ENCODE measurements at regions not wholly inside any gene's neighbourhood (a gene's known extent, or its start where the extent isn't known, plus 50 kb on each side); places are given as distances from the start of the nearest gene placed in this dataset.

GRCh38 chr1:60888126-60888525 lies 194.2 kb upstream of the NFIA start:
- no peak for DNase-seq
- Histone ChIP-seq H3K27me3 (ENCODE audit: control insufficient read depth in 2 of 2, insufficient read depth in 2 of 2, low read length in 2 of 2) (no peaks in the 10 kb centered on the region), H3K4me3 (ENCODE audit: low read length) (no peak overlapping the region), H3K4me1 (ENCODE audit: control insufficient read depth in 2 of 2, insufficient read depth in 2 of 2, low read length in 2 of 2) (no peaks in the 10 kb centered on the region), H3K27ac (ENCODE audit: low read depth, low read length) (no peak overlapping the region), H3K36me3 (ENCODE audit: control insufficient read depth in 2 of 3, insufficient read depth in 3 of 3, low read length in 3 of 3) (no peaks in the 10 kb centered on the region), H3K9me3 (ENCODE audit: control insufficient read depth in 2 of 3, low read length in 3 of 3) (no peaks in the 10 kb centered on the region)
- CTCF ChIA-PET, result no interaction called here
- intact Hi-C loops (cut with micrococcal nuclease), result no loop called here
- Mint-ChIP-seq H3K4me3 (no peak overlapping the region), H3K4me1 (peaks cover 0 to 1% (median 0%) of the 10 kb centered on the region in 7 donors), H3K27ac (no peak overlapping the region), H3K36me3 (no peaks in the 10 kb centered on the region), H3K27me3 (peaks cover 6 to 24% (median 17%) of the 10 kb centered on the region in 5 donors), H3K9me3 (peaks cover 0 to 1% (median 0%) of the 10 kb centered on the region in 11 donors)
- POLR2A ChIA-PET, result no interaction called here
- no peak for ATAC-seq

GRCh38 chr1:60886793-60887331 lies 195.5 kb upstream of the NFIA start:
- H3K27me3 Mint-ChIP-seq, result peaks cover 7 to 26% (median 16%) of the 10 kb centered on the region in 5 donors
- H3K9me3 Mint-ChIP-seq, result peaks cover 0 to 1% (median 0%) of the 10 kb centered on the region in 11 donors
- no peak for ATAC-seq
- CTCF ChIA-PET, result no interaction called here
- no peak for DNase-seq
- Histone ChIP-seq H3K4me3 (ENCODE audit: low read length) (no peak overlapping the region), H3K9me3 (ENCODE audit: control insufficient read depth in 2 of 3, low read length in 3 of 3) (no peaks in the 10 kb centered on the region), H3K27me3 (ENCODE audit: control insufficient read depth in 2 of 2, insufficient read depth in 2 of 2, low read length in 2 of 2) (no peaks in the 10 kb centered on the region), H3K27ac (ENCODE audit: low read depth, low read length) (no peak overlapping the region), H3K4me1 (ENCODE audit: control insufficient read depth in 2 of 2, insufficient read depth in 2 of 2, low read length in 2 of 2) (no peaks in the 10 kb centered on the region), H3K36me3 (ENCODE audit: control insufficient read depth in 2 of 3, insufficient read depth in 3 of 3, low read length in 3 of 3) (no peaks in the 10 kb centered on the region)
- H3K4me3 Mint-ChIP-seq, result no peak overlapping the region
- no peak overlapping the region for H3K27ac Mint-ChIP-seq
- no peaks in the 10 kb centered on the region for H3K36me3 Mint-ChIP-seq
- peaks cover 0 to 1% (median 0%) of the 10 kb centered on the region in 7 donors for H3K4me1 Mint-ChIP-seq
- intact Hi-C loops (cut with micrococcal nuclease), result no loop called here
- POLR2A ChIA-PET, result no interaction called here

- Histone ChIP-seq H3K27ac (ENCODE audit: low read depth, low read length) (no peak overlapping the region), H3K27me3 (ENCODE audit: control insufficient read depth in 2 of 2, insufficient read depth in 2 of 2, low read length in 2 of 2) (no peaks in the 10 kb centered on the region), H3K9me3 (ENCODE audit: control insufficient read depth in 2 of 3, low read length in 3 of 3) (no peaks in the 10 kb centered on the region), H3K36me3 (ENCODE audit: control insufficient read depth in 2 of 3, insufficient read depth in 3 of 3, low read length in 3 of 3) (no peaks in the 10 kb centered on the region), H3K4me1 (ENCODE audit: control insufficient read depth in 2 of 2, insufficient read depth in 2 of 2, low read length in 2 of 2) (no peaks in the 10 kb centered on the region), H3K4me3 (ENCODE audit: low read length) (no peak overlapping the region)
- peaks cover 0 to 1% (median 0%) of the 10 kb centered on the region in 7 donors for H3K4me1 Mint-ChIP-seq
- POLR2A ChIA-PET, result no interaction called here
- intact Hi-C loops (cut with micrococcal nuclease), result no loop called here
- H3K36me3 Mint-ChIP-seq, result no peaks in the 10 kb centered on the region
- CTCF ChIA-PET, result no interaction called here
- H3K27me3 Mint-ChIP-seq, result peaks cover 15 to 29% (median 16%) of the 10 kb centered on the region in 5 donors
- H3K4me3 Mint-ChIP-seq, result no peak overlapping the region
- no peak for DNase-seq
- no peak for ATAC-seq
- H3K27ac Mint-ChIP-seq, result no peak overlapping the region
- H3K9me3 Mint-ChIP-seq, result peaks cover 0 to 1% (median 0%) of the 10 kb centered on the region in 11 donors
These were observed 196.3 kb upstream of the NFIA start for GRCh38 chr1:60886090-60886489.

- H3K27me3 Mint-ChIP-seq, result peaks cover 9 to 35% (median 18%) of the 10 kb centered on the region in 5 donors
- Histone ChIP-seq H3K9me3 (ENCODE audit: control insufficient read depth in 2 of 3, low read length in 3 of 3) (no peaks in the 10 kb centered on the region), H3K4me1 (ENCODE audit: control insufficient read depth in 2 of 2, insufficient read depth in 2 of 2, low read length in 2 of 2) (no peaks in the 10 kb centered on the region), H3K4me3 (ENCODE audit: low read length) (no peak overlapping the region), H3K36me3 (ENCODE audit: control insufficient read depth in 2 of 3, insufficient read depth in 3 of 3, low read length in 3 of 3) (no peaks in the 10 kb centered on the region), H3K27ac (ENCODE audit: low read depth, low read length) (no peak overlapping the region), H3K27me3 (ENCODE audit: control insufficient read depth in 2 of 2, insufficient read depth in 2 of 2, low read length in 2 of 2) (no peaks in the 10 kb centered on the region)
- ATAC-seq (no peak), DNase-seq (no peak)
- H3K36me3 Mint-ChIP-seq, result no peaks in the 10 kb centered on the region
- H3K4me1 Mint-ChIP-seq, result no peaks in the 10 kb centered on the region
- H3K9me3 Mint-ChIP-seq, result no peaks in the 10 kb centered on the region
- H3K27ac Mint-ChIP-seq, result no peak overlapping the region
- H3K4me3 Mint-ChIP-seq, result no peak overlapping the region
- intact Hi-C loops (cut with micrococcal nuclease), result no loop called here
- ChIA-PET CTCF (no interaction called here), POLR2A (no interaction called here)
These were observed 202.2 kb upstream of the NFIA start for GRCh38 chr1:60880202-60880601.

- Histone ChIP-seq H3K36me3 (ENCODE audit: control insufficient read depth in 2 of 3, insufficient read depth in 3 of 3, low read length in 3 of 3) (no peaks in the 10 kb centered on the region), H3K9me3 (ENCODE audit: control insufficient read depth in 2 of 3, low read length in 3 of 3) (no peaks in the 10 kb centered on the region), H3K27me3 (ENCODE audit: control insufficient read depth in 2 of 2, insufficient read depth in 2 of 2, low read length in 2 of 2) (no peaks in the 10 kb centered on the region), H3K4me3 (ENCODE audit: low read length) (no peak overlapping the region), H3K4me1 (ENCODE audit: control insufficient read depth in 2 of 2, insufficient read depth in 2 of 2, low read length in 2 of 2) (no peaks in the 10 kb centered on the region), H3K27ac (ENCODE audit: low read depth, low read length) (no peak overlapping the region)
- no peak overlapping the region for H3K4me3 Mint-ChIP-seq
- no peaks in the 10 kb centered on the region for H3K9me3 Mint-ChIP-seq
- DNase-seq, result no peak
- no peak for ATAC-seq
- POLR2A ChIA-PET, result no interaction called here
- CTCF ChIA-PET, result no interaction called here
- no peak overlapping the region for H3K27ac Mint-ChIP-seq
- peaks cover 9 to 28% (median 16%) of the 10 kb centered on the region in 5 donors for H3K27me3 Mint-ChIP-seq
- intact Hi-C loops (cut with micrococcal nuclease), result no loop called here
- H3K4me1 Mint-ChIP-seq, result no peaks in the 10 kb centered on the region
- H3K36me3 Mint-ChIP-seq, result no peaks in the 10 kb centered on the region
These were observed 204.0 kb upstream of the NFIA start for GRCh38 chr1:60878323-60878722.

GRCh38 chr1:60877376-60877775 lies 205.0 kb upstream of the NFIA start:
- intact Hi-C loops (cut with micrococcal nuclease), result no loop called here
- Histone ChIP-seq H3K27me3 (ENCODE audit: control insufficient read depth in 2 of 2, insufficient read depth in 2 of 2, low read length in 2 of 2) (no peaks in the 10 kb centered on the region), H3K4me1 (ENCODE audit: control insufficient read depth in 2 of 2, insufficient read depth in 2 of 2, low read length in 2 of 2) (no peaks in the 10 kb centered on the region), H3K9me3 (ENCODE audit: control insufficient read depth in 2 of 3, low read length in 3 of 3) (no peaks in the 10 kb centered on the region), H3K27ac (ENCODE audit: low read depth, low read length) (no peak overlapping the region), H3K4me3 (ENCODE audit: low read length) (no peak overlapping the region), H3K36me3 (ENCODE audit: control insufficient read depth in 2 of 3, insufficient read depth in 3 of 3, low read length in 3 of 3) (no peaks in the 10 kb centered on the region)
- DNase-seq (no peak), ATAC-seq (no peak)
- Mint-ChIP-seq H3K4me1 (no peaks in the 10 kb centered on the region), H3K4me3 (no peak overlapping the region), H3K27me3 (peaks cover 7 to 28% (median 16%) of the 10 kb centered on the region in 5 donors), H3K9me3 (no peaks in the 10 kb centered on the region), H3K27ac (no peak overlapping the region), H3K36me3 (no peaks in the 10 kb centered on the region)
- ChIA-PET CTCF (no interaction called here), POLR2A (no interaction called here)

GRCh38 chr1:60876952-60877351 lies 205.4 kb upstream of the NFIA start:
- no peak overlapping the region for H3K27ac Mint-ChIP-seq
- intact Hi-C loops (cut with micrococcal nuclease), result no loop called here

More at GRCh38 chr1:60876952-60877351, 205.4 kb upstream of the NFIA start:
- H3K27me3 ChIP-seq (ENCODE audit: control insufficient read depth in 2 of 2, insufficient read depth in 2 of 2, low read length in 2 of 2), result no peaks in the 10 kb centered on the region
- H3K9me3 ChIP-seq (ENCODE audit: control insufficient read depth in 2 of 3, low read length in 3 of 3), result no peaks in the 10 kb centered on the region
- ChIA-PET CTCF (no interaction called here), POLR2A (no interaction called here)
- Mint-ChIP-seq H3K9me3 (no peaks in the 10 kb centered on the region), H3K36me3 (no peaks in the 10 kb centered on the region), H3K4me3 (no peak overlapping the region), H3K4me1 (no peaks in the 10 kb centered on the region), H3K27me3 (peaks cover 7 to 28% (median 16%) of the 10 kb centered on the region in 5 donors)
- no peak for ATAC-seq
- no peak overlapping the region for H3K4me3 ChIP-seq (ENCODE audit: low read length)
- no peaks in the 10 kb centered on the region for H3K36me3 ChIP-seq (ENCODE audit: control insufficient read depth in 2 of 3, insufficient read depth in 3 of 3, low read length in 3 of 3)
- DNase-seq, result no peak
- no peaks in the 10 kb centered on the region for H3K4me1 ChIP-seq (ENCODE audit: control insufficient read depth in 2 of 2, insufficient read depth in 2 of 2, low read length in 2 of 2)
- no peak overlapping the region for H3K27ac ChIP-seq (ENCODE audit: low read depth, low read length)
